ENCODE measurements at regions not wholly inside any gene's neighbourhood (a gene's known extent, or its start where the extent isn't known, plus 50 kb on each side); places are given as distances from the start of the nearest gene placed in this dataset.

- no peak overlapping the region for H3K4me3 ChIP-seq (ENCODE audit: low read depth in 1 of 2, low read length in 2 of 2)
- 88 to 94% methylated on average over 3 of the region's 3 CpGs for WGBS, 2 donors
- no peaks in the 10 kb centered on the region for H3K4me1 ChIP-seq (ENCODE audit: control insufficient read depth in 2 of 2, insufficient read depth in 2 of 2, low read length in 1 of 2)
- no peaks in the 10 kb centered on the region for H3K27me3 ChIP-seq (ENCODE audit: control insufficient read depth in 1 of 2, insufficient read depth in 2 of 2, low read length in 2 of 2)
- H3K36me3 ChIP-seq (ENCODE audit: control insufficient read depth in 2 of 2, insufficient read depth in 2 of 2, low read length in 1 of 2) = no peaks in the 10 kb centered on the region
- H3K9me3 ChIP-seq (ENCODE audit: control insufficient read depth in 2 of 2, insufficient read depth in 1 of 2, low read depth in 1 of 2, low read length in 1 of 2) = no peaks in the 10 kb centered on the region
- H3K27ac ChIP-seq (ENCODE audit: low read depth in 2 of 2, low read length in 1 of 2) = no peak overlapping the region
These were observed 163.6 kb upstream of the GNAI1 start for GRCh38 chr7:79971058-79971457.

DNA sequence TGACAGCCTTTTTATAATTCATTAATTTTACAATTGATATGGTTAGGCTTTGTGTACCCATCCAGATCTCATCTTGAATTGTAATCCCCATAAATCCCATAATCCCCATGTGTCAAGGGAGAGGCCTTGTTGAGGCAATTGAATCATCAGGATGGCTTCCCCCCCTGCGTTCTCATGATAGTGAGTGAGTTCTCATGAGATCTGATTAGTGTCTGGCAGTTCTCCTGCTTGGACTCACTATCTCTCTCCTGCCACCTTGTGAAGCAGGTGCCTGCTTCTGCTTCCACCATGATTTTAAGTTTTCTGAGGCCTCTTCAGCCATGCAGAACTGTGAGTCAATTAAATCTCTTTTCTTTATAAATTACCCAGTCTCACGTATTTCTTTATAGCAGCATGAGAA lies 165.7 kb upstream of the GNAI1 start:
- Histone ChIP-seq H3K27ac (ENCODE audit: low read depth in 2 of 2, low read length in 1 of 2) (no peak overlapping the region), H3K4me1 (ENCODE audit: control insufficient read depth in 2 of 2, insufficient read depth in 2 of 2, low read length in 1 of 2) (no peaks in the 10 kb centered on the region), H3K4me3 (ENCODE audit: low read depth in 1 of 2, low read length in 2 of 2) (no peak overlapping the region), H3K27me3 (ENCODE audit: control insufficient read depth in 1 of 2, insufficient read depth in 2 of 2, low read length in 2 of 2) (no peaks in the 10 kb centered on the region), H3K36me3 (ENCODE audit: control insufficient read depth in 2 of 2, insufficient read depth in 2 of 2, low read length in 1 of 2) (no peaks in the 10 kb centered on the region), H3K9me3 (ENCODE audit: control insufficient read depth in 2 of 2, insufficient read depth in 1 of 2, low read depth in 1 of 2, low read length in 1 of 2) (no peaks in the 10 kb centered on the region)
- 69% methylated on average over 2 of the region's 2 CpGs for WGBS, 2 donors

- Histone ChIP-seq H3K36me3 (ENCODE audit: control insufficient read depth in 2 of 2, insufficient read depth in 2 of 2, low read length in 1 of 2) (no peaks in the 10 kb centered on the region), H3K27ac (ENCODE audit: low read depth in 2 of 2, low read length in 1 of 2) (no peak overlapping the region), H3K4me3 (ENCODE audit: low read depth in 1 of 2, low read length in 2 of 2) (no peak overlapping the region), H3K9me3 (ENCODE audit: control insufficient read depth in 2 of 2, insufficient read depth in 1 of 2, low read depth in 1 of 2, low read length in 1 of 2) (no peaks in the 10 kb centered on the region), H3K4me1 (ENCODE audit: control insufficient read depth in 2 of 2, insufficient read depth in 2 of 2, low read length in 1 of 2) (no peaks in the 10 kb centered on the region), H3K27me3 (ENCODE audit: control insufficient read depth in 1 of 2, insufficient read depth in 2 of 2, low read length in 2 of 2) (no peaks in the 10 kb centered on the region)
- WGBS, 2 donors = 65 to 73% methylated on average over 4 of the region's 4 CpGs
These were observed 166.5 kb upstream of the GNAI1 start for GRCh38 chr7:79968077-79968648.

DNA sequence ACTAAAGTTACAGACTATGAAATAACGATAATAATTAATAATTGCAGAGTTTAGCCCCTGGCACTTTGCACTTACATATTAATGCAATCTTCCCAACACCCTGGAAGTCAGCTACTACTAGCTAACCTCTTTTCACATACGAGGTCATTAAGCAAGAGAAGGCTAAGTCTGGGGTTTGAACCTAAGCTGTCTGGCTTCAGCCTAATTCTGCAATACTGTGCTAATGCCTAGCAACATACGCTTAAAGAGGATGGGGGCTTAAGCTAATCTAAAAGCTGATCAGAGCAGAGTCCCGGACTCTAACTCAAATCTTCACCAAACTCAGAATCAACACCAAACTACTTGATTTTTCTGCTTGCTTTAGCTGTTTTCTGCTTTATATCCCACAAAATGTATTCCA lies 168.7 kb upstream of the GNAI1 start:
- no peak overlapping the region for H3K4me3 ChIP-seq (ENCODE audit: low read depth in 1 of 2, low read length in 2 of 2)
- no peaks in the 10 kb centered on the region for H3K27me3 ChIP-seq (ENCODE audit: control insufficient read depth in 1 of 2, insufficient read depth in 2 of 2, low read length in 2 of 2)
- H3K27ac ChIP-seq (ENCODE audit: low read depth in 2 of 2, low read length in 1 of 2) = no peak overlapping the region
- no peaks in the 10 kb centered on the region for H3K36me3 ChIP-seq (ENCODE audit: control insufficient read depth in 2 of 2, insufficient read depth in 2 of 2, low read length in 1 of 2)
- no peaks in the 10 kb centered on the region for H3K4me1 ChIP-seq (ENCODE audit: control insufficient read depth in 2 of 2, insufficient read depth in 2 of 2, low read length in 1 of 2)
- WGBS, 2 donors = 83% methylated on average over 4 of the region's 4 CpGs
- no peaks in the 10 kb centered on the region for H3K9me3 ChIP-seq (ENCODE audit: control insufficient read depth in 2 of 2, insufficient read depth in 1 of 2, low read depth in 1 of 2, low read length in 1 of 2)

- Histone ChIP-seq H3K9me3 (ENCODE audit: control insufficient read depth in 2 of 2, insufficient read depth in 1 of 2, low read depth in 1 of 2, low read length in 1 of 2) (no peaks in the 10 kb centered on the region), H3K36me3 (ENCODE audit: control insufficient read depth in 2 of 2, insufficient read depth in 2 of 2, low read length in 1 of 2) (no peaks in the 10 kb centered on the region), H3K4me1 (ENCODE audit: control insufficient read depth in 2 of 2, insufficient read depth in 2 of 2, low read length in 1 of 2) (no peaks in the 10 kb centered on the region), H3K27ac (ENCODE audit: low read depth in 2 of 2, low read length in 1 of 2) (no peak overlapping the region), H3K4me3 (ENCODE audit: low read depth in 1 of 2, low read length in 2 of 2) (no peak overlapping the region), H3K27me3 (ENCODE audit: control insufficient read depth in 1 of 2, insufficient read depth in 2 of 2, low read length in 2 of 2) (no peaks in the 10 kb centered on the region)
- WGBS, 2 donors = 67 to 74% methylated on average over 1 of the region's 1 CpG
These were observed 170.2 kb upstream of the GNAI1 start for GRCh38 chr7:79964463-79964862.

GRCh38 chr7:79953130-79953529 lies 181.5 kb upstream of the GNAI1 start:
- Histone ChIP-seq H3K9me3 (ENCODE audit: control insufficient read depth in 2 of 2, insufficient read depth in 1 of 2, low read depth in 1 of 2, low read length in 1 of 2) (no peaks in the 10 kb centered on the region), H3K27me3 (ENCODE audit: control insufficient read depth in 1 of 2, insufficient read depth in 2 of 2, low read length in 2 of 2) (no peaks in the 10 kb centered on the region), H3K4me1 (ENCODE audit: control insufficient read depth in 2 of 2, insufficient read depth in 2 of 2, low read length in 1 of 2) (no peaks in the 10 kb centered on the region), H3K4me3 (ENCODE audit: low read depth in 1 of 2, low read length in 2 of 2) (no peak overlapping the region), H3K36me3 (ENCODE audit: control insufficient read depth in 2 of 2, insufficient read depth in 2 of 2, low read length in 1 of 2) (no peaks in the 10 kb centered on the region), H3K27ac (ENCODE audit: low read depth in 2 of 2, low read length in 1 of 2) (no peak overlapping the region)
- WGBS, 2 donors = 82 to 86% methylated on average over 4 of the region's 4 CpGs

DNA sequence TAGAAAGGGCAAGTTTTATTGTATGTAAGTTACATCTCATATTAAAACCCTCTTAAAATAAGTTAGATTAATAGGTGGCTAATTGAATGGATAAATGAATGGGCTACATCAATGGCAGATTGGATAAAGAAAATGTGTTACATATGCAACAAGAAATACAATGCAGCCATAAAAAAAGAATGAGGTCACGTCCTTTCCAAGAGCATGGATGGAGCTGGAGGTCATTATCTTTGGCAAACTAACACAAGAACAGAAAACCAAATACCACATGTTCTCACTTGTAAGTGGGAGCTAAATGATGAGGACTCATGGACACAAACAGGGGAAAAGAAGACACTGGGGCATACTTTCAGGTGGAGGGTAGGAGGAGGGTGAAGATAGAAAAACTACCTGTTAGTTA lies 182.2 kb upstream of the GNAI1 start:
- no peaks in the 10 kb centered on the region for H3K27me3 ChIP-seq (ENCODE audit: control insufficient read depth in 1 of 2, insufficient read depth in 2 of 2, low read length in 2 of 2)
- 68 to 77% methylated on average over 1 of the region's 1 CpG for WGBS, 2 donors

GRCh38 chr7:79951415-79951814 lies 183.2 kb upstream of the GNAI1 start:
- Histone ChIP-seq H3K4me3 (ENCODE audit: low read depth in 1 of 2, low read length in 2 of 2) (no peak overlapping the region), H3K36me3 (ENCODE audit: control insufficient read depth in 2 of 2, insufficient read depth in 2 of 2, low read length in 1 of 2) (no peaks in the 10 kb centered on the region), H3K4me1 (ENCODE audit: control insufficient read depth in 2 of 2, insufficient read depth in 2 of 2, low read length in 1 of 2) (no peaks in the 10 kb centered on the region), H3K27ac (ENCODE audit: low read depth in 2 of 2, low read length in 1 of 2) (no peak overlapping the region), H3K9me3 (ENCODE audit: control insufficient read depth in 2 of 2, insufficient read depth in 1 of 2, low read depth in 1 of 2, low read length in 1 of 2) (peaks cover 0 to 2% of the 10 kb centered on the region in 2 donors), H3K27me3 (ENCODE audit: control insufficient read depth in 1 of 2, insufficient read depth in 2 of 2, low read length in 2 of 2) (no peaks in the 10 kb centered on the region)
- WGBS, 2 donors = 87 to 90% methylated on average over 2 of the region's 2 CpGs

More for the DNA sequence above, 182.2 kb upstream of the GNAI1 start:
- no peak overlapping the region for H3K27ac ChIP-seq (ENCODE audit: low read depth in 2 of 2, low read length in 1 of 2)
- no peaks in the 10 kb centered on the region for H3K9me3 ChIP-seq (ENCODE audit: control insufficient read depth in 2 of 2, insufficient read depth in 1 of 2, low read depth in 1 of 2, low read length in 1 of 2)
- H3K36me3 ChIP-seq (ENCODE audit: control insufficient read depth in 2 of 2, insufficient read depth in 2 of 2, low read length in 1 of 2) = no peaks in the 10 kb centered on the region
- H3K4me3 ChIP-seq (ENCODE audit: low read depth in 1 of 2, low read length in 2 of 2) = no peak overlapping the region
- H3K4me1 ChIP-seq (ENCODE audit: control insufficient read depth in 2 of 2, insufficient read depth in 2 of 2, low read length in 1 of 2) = no peaks in the 10 kb centered on the region

- H3K4me1 ChIP-seq (ENCODE audit: control insufficient read depth in 2 of 2, insufficient read depth in 2 of 2, low read length in 1 of 2) = no peaks in the 10 kb centered on the region
- H3K9me3 ChIP-seq (ENCODE audit: control insufficient read depth in 2 of 2, insufficient read depth in 1 of 2, low read depth in 1 of 2, low read length in 1 of 2) = peaks cover 0 to 2% of the 10 kb centered on the region in 2 donors
- H3K4me3 ChIP-seq (ENCODE audit: low read depth in 1 of 2, low read length in 2 of 2) = no peak overlapping the region
- no peaks in the 10 kb centered on the region for H3K27me3 ChIP-seq (ENCODE audit: control insufficient read depth in 1 of 2, insufficient read depth in 2 of 2, low read length in 2 of 2)
- WGBS, 2 donors = 59 to 64% methylated on average over 3 of the region's 3 CpGs
- H3K27ac ChIP-seq (ENCODE audit: low read depth in 2 of 2, low read length in 1 of 2) = no peak overlapping the region
- no peaks in the 10 kb centered on the region for H3K36me3 ChIP-seq (ENCODE audit: control insufficient read depth in 2 of 2, insufficient read depth in 2 of 2, low read length in 1 of 2)
These were observed 184.9 kb upstream of the GNAI1 start for GRCh38 chr7:79949778-79950177.

DNA sequence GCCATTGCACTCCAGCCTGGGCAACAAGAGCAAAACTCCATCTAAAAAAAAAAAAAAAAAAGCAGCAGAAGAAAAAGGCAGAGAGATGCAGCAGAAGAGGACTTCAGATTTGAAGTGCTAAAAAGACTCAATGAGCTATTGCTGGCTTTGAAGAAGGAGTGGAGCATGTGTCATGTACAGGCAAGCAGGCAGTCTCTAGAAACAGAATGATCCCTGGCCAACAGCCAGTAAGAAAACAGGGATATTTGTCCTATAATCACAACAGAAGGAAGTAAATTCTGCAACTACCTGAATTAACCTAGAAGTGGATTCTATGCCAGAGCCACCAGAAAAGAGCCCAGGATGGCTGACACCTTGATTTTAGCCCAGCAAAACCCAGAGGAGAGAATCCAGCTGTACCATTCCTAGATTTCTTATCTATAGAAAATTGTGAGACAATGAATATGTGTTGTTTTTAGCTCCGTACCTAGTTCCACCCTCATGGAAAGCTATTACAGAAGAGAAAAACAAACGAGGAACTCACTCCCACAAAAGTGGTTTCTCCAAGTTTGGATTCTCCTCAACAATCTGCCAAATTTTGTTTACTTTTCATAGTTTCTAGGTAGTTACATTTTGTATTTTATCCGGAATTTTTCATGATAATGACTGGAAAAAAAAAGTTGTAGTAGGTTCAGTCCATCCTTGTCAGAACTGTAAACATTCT lies 198.2 kb upstream of the GNAI1 start:
- 47 to 50% methylated on average over 3 of the region's 3 CpGs for WGBS, 2 donors
- H3K36me3 ChIP-seq (ENCODE audit: control insufficient read depth in 2 of 2, insufficient read depth in 2 of 2, low read length in 1 of 2) = no peaks in the 10 kb centered on the region
- no peaks in the 10 kb centered on the region for H3K9me3 ChIP-seq (ENCODE audit: control insufficient read depth in 2 of 2, insufficient read depth in 1 of 2, low read depth in 1 of 2, low read length in 1 of 2)
- H3K27me3 ChIP-seq (ENCODE audit: control insufficient read depth in 1 of 2, insufficient read depth in 2 of 2, low read length in 2 of 2) = no peaks in the 10 kb centered on the region
- H3K4me3 ChIP-seq (ENCODE audit: low read depth in 1 of 2, low read length in 2 of 2) = no peak overlapping the region
- no peak overlapping the region for H3K27ac ChIP-seq (ENCODE audit: low read depth in 2 of 2, low read length in 1 of 2)
- H3K4me1 ChIP-seq (ENCODE audit: control insufficient read depth in 2 of 2, insufficient read depth in 2 of 2, low read length in 1 of 2) = no peaks in the 10 kb centered on the region
